GM23338 (cell line): ENCODE measurements at regions not wholly inside any gene's neighbourhood (a gene's known extent, or its start where the extent isn't known, plus 50 kb on each side); places are given as distances from the start of the nearest gene placed in this dataset.

Experiments
- CTCF ChIP-seq, 2 experiments: fragments of 200-600 bp in 1 of 2; sonication (generic) in 1 of 2; conservative IDR thresholded peaks; 2 replicates each; pipeline versions ENCODE4 v1.5.1 to v1.6.1; 2016 to 2017; ENCODE audit warnings: antibody characterized with exemption in 2 of 2, low read depth in 2 of 2, mild to moderate bottlenecking in 2 of 2, moderate library complexity in 1 of 2
- EZH2 ChIP-seq: fragments of 200-600 bp; sonication (generic); IDR thresholded peaks from one replicate; pipeline ENCODE4 v1.8.0; 2017; ENCODE audit warnings: antibody characterized with exemption, mild to moderate bottlenecking, low read depth; ENCODE audit not compliant: unreplicated experiment
- NANOG ChIP-seq: IDR thresholded peaks from 2 replicates; pipeline ENCODE4 v1.6.1; 2016; ENCODE audit warnings: antibody characterized with exemption, borderline replicate concordance
- POLR2AphosphoS5 ChIP-seq: IDR thresholded peaks from 2 replicates; pipeline ENCODE4 v1.6.1; 2016; ENCODE audit warnings: antibody characterized with exemption, low read depth
- REST ChIP-seq: IDR thresholded peaks from one replicate; pipeline ENCODE4 v1.6.1; 2018; ENCODE audit warnings: antibody characterized with exemption; ENCODE audit not compliant: unreplicated experiment
- ZNF114 ChIP-seq: fragments of 250-450 bp; sonication (Bioruptor Pico); IDR thresholded peaks from 2 replicates; pipeline ENCODE4 v1.5.0; 2020; ENCODE audit warnings: mild to moderate bottlenecking, moderate library complexity
- TF ChIP-seq, protein P1 (sequence below): IDR thresholded peaks from 2 replicates; pipeline ENCODE4 v1.6.1; 2016; ENCODE audit warnings: antibody characterized with exemption

- TF ChIP-seq CTCF (conservative IDR thresholded peaks at IDR 0.05; ENCODE audit: low read depth in 2 of 2) (no peak), REST (no peak), NANOG (no peak), EZH2 (no peak), POLR2AphosphoS5 (no peak), ZNF114 (no peak)
- TF ChIP-seq, protein P1, sequence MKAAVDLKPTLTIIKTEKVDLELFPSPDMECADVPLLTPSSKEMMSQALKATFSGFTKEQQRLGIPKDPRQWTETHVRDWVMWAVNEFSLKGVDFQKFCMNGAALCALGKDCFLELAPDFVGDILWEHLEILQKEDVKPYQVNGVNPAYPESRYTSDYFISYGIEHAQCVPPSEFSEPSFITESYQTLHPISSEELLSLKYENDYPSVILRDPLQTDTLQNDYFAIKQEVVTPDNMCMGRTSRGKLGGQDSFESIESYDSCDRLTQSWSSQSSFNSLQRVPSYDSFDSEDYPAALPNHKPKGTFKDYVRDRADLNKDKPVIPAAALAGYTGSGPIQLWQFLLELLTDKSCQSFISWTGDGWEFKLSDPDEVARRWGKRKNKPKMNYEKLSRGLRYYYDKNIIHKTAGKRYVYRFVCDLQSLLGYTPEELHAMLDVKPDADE: no peak
Observed at GRCh38 chr4:87910795-87911194, 64.7 kb upstream of the SPP1 start.
